Pancreas (tissue), 10 donors: ENCODE measurements at regions not wholly inside any gene's neighbourhood (a gene's known extent, or its start where the extent isn't known, plus 50 kb on each side); places are given as distances from the start of the nearest gene placed in this dataset.

Experiments used
- ATAC-seq, 4 donors: fragments of 200-7000 bp; cut with Tn5 transposase; one replicate each; pipeline versions ENCODE4 v1.8.0 to v1.9.1; 2020; ENCODE audit warnings: mild to moderate bottlenecking in 4 of 4, moderate library complexity in 4 of 4
- DNase-seq, 6 donors: peaks; one replicate each; pipeline ENCODE4 v3.0.0-alpha.2; 2020
- FAIRE-seq: peaks from 2 replicates; lab custom pipeline; 2012; peaks lifted over from hg19 to GRCh38; lab: Jason Lieb, UNC
- H3K27ac ChIP-seq, 4 donors: fragments of 200-600 bp; sonication (generic); 1 replicate in 3 of 4; 2 replicates in 1 of 4; pipeline versions ENCODE4 v1.5.0 to v1.8.0; 2020
- H3K27me3 ChIP-seq, 4 donors: fragments of 200-600 bp; one replicate each; pipeline ENCODE4 v1.8.0; 2021
- H3K36me3 ChIP-seq, 3 donors: fragments of 200-600 bp; sonication (generic) in 1 of 3; one replicate each; pipeline versions ENCODE4 v1.5.0 to v1.8.0; 2020 to 2021
- H3K4me1 ChIP-seq, 3 donors: fragments of 200-600 bp; one replicate each; pipeline ENCODE4 v1.8.0; 2021
- H3K4me3 ChIP-seq, 4 donors: fragments of 200-600 bp; sonication (generic) in 2 of 4; one replicate each; pipeline versions ENCODE4 v1.5.0 to v1.8.0; 2020 to 2021
- H3K9me3 ChIP-seq, 4 donors: fragments of 200-600 bp; one replicate each; pipeline ENCODE4 v1.8.0; 2021
- WGBS, 2 donors: extraction: QIAGEN DNeasy Blood & Tissue Kit; methylation state at CpG; one replicate each; pipeline ENCODE4 v1.1.7; 2013; 5-methylcytosine and 5-hydroxymethylcytosine counted together
- intact Hi-C, 3 donors: fragments of 100-400 bp; cut with DNase I; formaldehyde crosslinking; loops; one replicate each; pipeline versions ENCODE4 v1.11.1 to v1.14.2; 2022
- TF ChIP-seq, protein P1 (sequence below), 4 donors: fragments of 200-600 bp; sonication (generic) in 3 of 4; IDR thresholded peaks; one replicate each; pipeline versions ENCODE4 v1.5.0 to v1.8.0; 2021; ENCODE audit warnings: antibody characterized with exemption in 4 of 4
- donor health status: healthy with polysubstance abuse.
- donor health status: DM: no; HTN: no; CAD: no; lungs with moderate emphysema.
- donor health status: DM: no; HTN: no; CAD: no.
- donor health status: control.
- donor health status: control.
- donor health status: Bipolar disorder and iron deficiency.
- donor health status: DM: yes; HTN: yes; CAD: no.
- donor health status: DM: no; HTN: no; CAD: no.
- donor health status: DM: no; HTN: no; CAD: no.
- donor health status: DM: yes; HTN: yes; CAD: no.

- intact Hi-C loops = no loop called here
- FAIRE-seq (no peak), ATAC-seq (no peak), DNase-seq (no peak)
- H3K9me3 ChIP-seq = no peaks in the 10 kb centered on the region
- H3K27ac ChIP-seq = no peak overlapping the region
- H3K4me3 ChIP-seq = no peak overlapping the region
- H3K4me1 ChIP-seq = no peaks in the 10 kb centered on the region
- H3K27me3 ChIP-seq = no peaks in the 10 kb centered on the region
- TF ChIP-seq, protein P1, sequence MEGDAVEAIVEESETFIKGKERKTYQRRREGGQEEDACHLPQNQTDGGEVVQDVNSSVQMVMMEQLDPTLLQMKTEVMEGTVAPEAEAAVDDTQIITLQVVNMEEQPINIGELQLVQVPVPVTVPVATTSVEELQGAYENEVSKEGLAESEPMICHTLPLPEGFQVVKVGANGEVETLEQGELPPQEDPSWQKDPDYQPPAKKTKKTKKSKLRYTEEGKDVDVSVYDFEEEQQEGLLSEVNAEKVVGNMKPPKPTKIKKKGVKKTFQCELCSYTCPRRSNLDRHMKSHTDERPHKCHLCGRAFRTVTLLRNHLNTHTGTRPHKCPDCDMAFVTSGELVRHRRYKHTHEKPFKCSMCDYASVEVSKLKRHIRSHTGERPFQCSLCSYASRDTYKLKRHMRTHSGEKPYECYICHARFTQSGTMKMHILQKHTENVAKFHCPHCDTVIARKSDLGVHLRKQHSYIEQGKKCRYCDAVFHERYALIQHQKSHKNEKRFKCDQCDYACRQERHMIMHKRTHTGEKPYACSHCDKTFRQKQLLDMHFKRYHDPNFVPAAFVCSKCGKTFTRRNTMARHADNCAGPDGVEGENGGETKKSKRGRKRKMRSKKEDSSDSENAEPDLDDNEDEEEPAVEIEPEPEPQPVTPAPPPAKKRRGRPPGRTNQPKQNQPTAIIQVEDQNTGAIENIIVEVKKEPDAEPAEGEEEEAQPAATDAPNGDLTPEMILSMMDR (IDR thresholded peaks at IDR 0.05) = no peak
- 76 to 85% methylated on average over 3 of the region's 3 CpGs for WGBS, 2 donors
- H3K36me3 ChIP-seq = no peaks in the 10 kb centered on the region
Observed at GRCh38 chr6:148055419-148055818, 287.2 kb upstream of the SASH1 start.

DNA sequence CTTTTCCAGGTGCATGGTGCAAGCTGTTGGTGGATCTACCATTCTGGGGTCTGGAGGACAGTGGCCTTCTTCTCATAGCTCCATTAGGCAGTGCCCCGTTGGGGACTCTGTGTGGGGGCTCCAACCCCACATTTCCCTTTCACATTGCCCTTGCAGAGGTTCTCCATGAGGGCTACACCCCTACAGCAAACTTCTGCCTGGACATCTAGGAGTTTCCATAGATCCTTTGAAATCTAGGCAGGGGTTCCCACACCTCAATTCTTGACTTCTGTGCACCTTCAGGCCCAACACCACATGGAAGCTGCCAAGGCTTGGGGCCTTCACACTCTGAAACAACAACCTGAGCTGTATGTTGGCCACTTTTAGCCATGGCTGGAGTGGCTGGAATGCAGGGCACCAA is 282.8 kb upstream of the SASH1 start:
- Histone ChIP-seq H3K4me3 (no peak overlapping the region), H3K27ac (no peak overlapping the region), H3K4me1 (no peaks in the 10 kb centered on the region), H3K27me3 (no peaks in the 10 kb centered on the region), H3K36me3 (no peaks in the 10 kb centered on the region), H3K9me3 (no peaks in the 10 kb centered on the region)
- WGBS, 2 donors = 56 to 69% methylated on average over 1 of the region's 1 CpG
- no peak for ATAC-seq
- intact Hi-C loops = no loop called here
- FAIRE-seq = no peak
- TF ChIP-seq, protein P1 (IDR thresholded peaks at IDR 0.05) = no peak
- no peak for DNase-seq

- FAIRE-seq (no peak), ATAC-seq (no peak), DNase-seq (no peak)
- H3K27ac ChIP-seq = no peak overlapping the region
- TF ChIP-seq, protein P1 (IDR thresholded peaks at IDR 0.05) = no peak
- H3K9me3 ChIP-seq = no peaks in the 10 kb centered on the region
- intact Hi-C loops = no loop called here
- H3K4me3 ChIP-seq = no peak overlapping the region
- no peaks in the 10 kb centered on the region for H3K27me3 ChIP-seq
- H3K4me1 ChIP-seq = no peaks in the 10 kb centered on the region
- H3K36me3 ChIP-seq = no peaks in the 10 kb centered on the region
- WGBS, 2 donors = 56 to 66% methylated on average over 12 of the region's 12 CpGs
Observed at GRCh38 chr6:148064406-148065134, 278.1 kb upstream of the SASH1 start.

DNA sequence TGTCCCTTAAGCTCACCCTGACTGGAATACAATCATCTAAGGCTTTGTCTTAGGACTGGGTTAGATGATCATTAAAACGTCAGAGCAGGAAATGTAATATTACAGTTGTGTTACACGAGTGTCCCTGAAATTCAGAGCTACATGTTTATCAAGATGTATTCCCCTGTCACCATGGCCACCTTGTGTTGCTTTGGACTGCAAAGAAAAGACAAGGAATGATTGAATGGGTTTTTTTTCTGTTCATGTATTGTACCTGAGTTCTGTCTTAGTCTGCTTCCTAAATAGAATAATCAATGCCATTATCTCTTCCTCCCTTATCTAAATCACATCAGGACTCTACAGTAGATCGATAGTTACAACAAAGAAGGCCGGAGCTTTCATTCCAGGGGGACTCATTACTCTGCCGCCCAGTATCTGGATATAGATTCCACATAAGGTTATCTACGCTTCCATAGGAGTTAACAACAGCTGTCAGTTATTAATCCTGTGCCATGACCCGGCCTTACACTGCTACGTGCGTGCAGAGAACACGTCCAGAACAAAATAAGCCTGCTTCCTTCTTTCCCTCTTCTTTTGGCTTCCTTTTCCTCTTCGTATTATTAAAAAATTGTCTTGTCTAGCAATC is 274.1 kb upstream of the SASH1 start:
- Histone ChIP-seq H3K4me3 (no peak overlapping the region), H3K9me3 (no peaks in the 10 kb centered on the region), H3K27me3 (no peaks in the 10 kb centered on the region), H3K36me3 (no peaks in the 10 kb centered on the region), H3K27ac (no peak overlapping the region), H3K4me1 (no peaks in the 10 kb centered on the region)
- FAIRE-seq = no peak
- TF ChIP-seq, protein P1 (IDR thresholded peaks at IDR 0.05) = no peak
- WGBS, 2 donors = 13 to 21% methylated on average over 11 of the region's 11 CpGs
- no peak for DNase-seq
- intact Hi-C loops = no loop called here
- ATAC-seq = peak in 1 of 4 donors; percentile 37

- DNase-seq = no peak
- TF ChIP-seq, protein P1 (IDR thresholded peaks at IDR 0.05) = no peak
- intact Hi-C loops = no loop called here
- H3K27me3 ChIP-seq = no peaks in the 10 kb centered on the region
- 72 to 81% methylated on average over 5 of the region's 5 CpGs for WGBS, 2 donors
- H3K4me1 ChIP-seq = no peaks in the 10 kb centered on the region
- H3K27ac ChIP-seq = no peak overlapping the region
- no peaks in the 10 kb centered on the region for H3K36me3 ChIP-seq
- FAIRE-seq = no peak
- H3K4me3 ChIP-seq = no peak overlapping the region
- H3K9me3 ChIP-seq = no peaks in the 10 kb centered on the region
- ATAC-seq = no peak
Observed at GRCh38 chr6:148069256-148069655, 273.4 kb upstream of the SASH1 start.
